SHP77 treated with DMSO at 0.1 percent for 48 hours (cell line): ENCODE measurements at regions not wholly inside any gene's neighbourhood (a gene's known extent, or its start where the extent isn't known, plus 50 kb on each side); places are given as distances from the start of the nearest gene placed in this dataset.

ENCODE experiments used
- DNase-seq: peaks from one replicate; lab custom pipeline; 2025; lab: John Stamatoyannopoulos, UW

- no peak for DNase-seq
These were observed 410.0 kb upstream of the JAG1 start for GRCh38 chr20:11083841-11084240.

- no peak for DNase-seq
These were observed 410.7 kb upstream of the JAG1 start for GRCh38 chr20:11084508-11084907.

- DNase-seq: no peak
These were observed 413.2 kb upstream of the JAG1 start for GRCh38 chr20:11086970-11087369.

- DNase-seq: no peak
These were observed 417.0 kb upstream of the JAG1 start for GRCh38 chr20:11090751-11091150.

GRCh38 chr20:11091511-11091910, 417.7 kb upstream of the JAG1 start:
- DNase-seq: no peak

GRCh38 chr20:11092151-11092550, 418.4 kb upstream of the JAG1 start:
- DNase-seq: no peak

- no peak for DNase-seq
These were observed 420.4 kb upstream of the JAG1 start for GRCh38 chr20:11094196-11094595.

- no peak for DNase-seq
These were observed 420.9 kb upstream of the JAG1 start for GRCh38 chr20:11094711-11095110.

GRCh38 chr20:11098888-11099287, 425.1 kb upstream of the JAG1 start:
- DNase-seq: no peak

- DNase-seq: no peak
These were observed 427.4 kb upstream of the JAG1 start for GRCh38 chr20:11101243-11101642.

GRCh38 chr20:11101696-11102095, 427.9 kb upstream of the JAG1 start:
- no peak for DNase-seq

- DNase-seq: no peak
These were observed 430.1 kb upstream of the JAG1 start for GRCh38 chr20:11103866-11104265.

- no peak for DNase-seq
These were observed 434.5 kb upstream of the JAG1 start for GRCh38 chr20:11108102-11108810.

- DNase-seq: no peak
These were observed 436.7 kb upstream of the JAG1 start for GRCh38 chr20:11110535-11110934.

- no peak for DNase-seq
These were observed 437.4 kb upstream of the JAG1 start for GRCh38 chr20:11111191-11111590.

GRCh38 chr20:11112832-11113231, 439.0 kb upstream of the JAG1 start:
- DNase-seq: peak; percentile 70

- DNase-seq: no peak
These were observed 440.6 kb upstream of the JAG1 start for GRCh38 chr20:11114382-11114781.

GRCh38 chr20:11117808-11118528, 444.2 kb upstream of the JAG1 start:
- DNase-seq: no peak

- DNase-seq: no peak
These were observed 445.1 kb upstream of the JAG1 start for GRCh38 chr20:11118802-11119380.

- no peak for DNase-seq
These were observed 445.8 kb upstream of the JAG1 start for GRCh38 chr20:11119573-11119972.

GRCh38 chr20:11120431-11120830, 446.6 kb upstream of the JAG1 start:
- DNase-seq: no peak

GRCh38 chr20:11124849-11125505, 451.2 kb upstream of the JAG1 start:
- no peak for DNase-seq

GRCh38 chr20:11128220-11128718, 454.5 kb upstream of the JAG1 start:
- DNase-seq: no peak
